C4-2B (cell line): ENCODE measurements at regions not wholly inside any gene's neighbourhood (a gene's known extent, or its start where the extent isn't known, plus 50 kb on each side); places are given as distances from the start of the nearest gene placed in this dataset.

Source experiments
- CTCF ChIP-seq: fragments of 450-650 bp; conservative IDR thresholded peaks from 2 replicates; pipeline ENCODE4 v1.5.1; 2017; ENCODE audit warnings: mild to moderate bottlenecking
- ZFX ChIP-seq: fragments of 450-650 bp; IDR thresholded peaks from 2 replicates; pipeline ENCODE4 v1.6.1; 2017

- TF ChIP-seq CTCF (no peak), ZFX (no peak)
Observed at GRCh38 chr4:60562334-60562733, 637.8 kb upstream of the ADGRL3 start.
